T-helper 2 cell treated with Interferon-gamma antibody and Interleukin-4, amounts not matched to agents 100 ng/mL and 5 ng/mL, for 36 hours (primary cell): ENCODE measurements at regions not wholly inside any gene's neighbourhood (a gene's known extent, or its start where the extent isn't known, plus 50 kb on each side); places are given as distances from the start of the nearest gene placed in this dataset.
"Not testable (repeated sequence)": the region's sequence is repeated elsewhere in the genome, so short reads cannot be mapped to it uniquely, and the experiment has no call there.

ENCODE experiments used
- intact Hi-C: fragments of 100-400 bp; cut with micrococcal nuclease; formaldehyde crosslinking; loops from one replicate; pipeline ENCODE4 v1.15.1; 2023

GRCh38 chr16:86224126-86224525 is 286.2 kb upstream of the FOXF1 start:
- intact Hi-C loops, result no loop called here

- intact Hi-C loops, result no loop called here
These were observed 285.7 kb upstream of the FOXF1 start for GRCh38 chr16:86224629-86225028.

- intact Hi-C loops, result no loop called here
These were observed 284.4 kb upstream of the FOXF1 start for GRCh38 chr16:86225905-86226371.

GRCh38 chr16:86227041-86227440 is 283.3 kb upstream of the FOXF1 start:
- intact Hi-C loops, result no loop called here

- intact Hi-C loops, result no loop called here
These were observed 282.5 kb upstream of the FOXF1 start for GRCh38 chr16:86227801-86228200.

- intact Hi-C loops, result no loop called here
These were observed 281.6 kb upstream of the FOXF1 start for GRCh38 chr16:86228713-86229112.

GRCh38 chr16:86229283-86229682 is 281.0 kb upstream of the FOXF1 start:
- intact Hi-C loops, result no loop called here

GRCh38 chr16:86229866-86230656 is 280.3 kb upstream of the FOXF1 start:
- intact Hi-C loops, result no loop called here

GRCh38 chr16:86231321-86231995 is 278.9 kb upstream of the FOXF1 start:
- intact Hi-C loops, result no loop called here

GRCh38 chr16:86231996-86232350 is 278.4 kb upstream of the FOXF1 start:
- intact Hi-C loops, result no loop called here

GRCh38 chr16:86232496-86232895 is 277.8 kb upstream of the FOXF1 start:
- intact Hi-C loops, result no loop called here

- intact Hi-C loops, result not testable (repeated sequence)
These were observed 276.8 kb upstream of the FOXF1 start for GRCh38 chr16:86233506-86233905.

GRCh38 chr16:86239381-86239780 is 270.9 kb upstream of the FOXF1 start:
- intact Hi-C loops, result no loop called here

- intact Hi-C loops, result no loop called here
These were observed 269.5 kb upstream of the FOXF1 start for GRCh38 chr16:86240716-86241363.

GRCh38 chr16:86241681-86242080 is 268.6 kb upstream of the FOXF1 start:
- intact Hi-C loops, result no loop called here

- intact Hi-C loops, result no loop called here
These were observed 267.8 kb upstream of the FOXF1 start for GRCh38 chr16:86242244-86243122.

GRCh38 chr16:86243123-86243473 is 267.2 kb upstream of the FOXF1 start:
- intact Hi-C loops, result no loop called here

GRCh38 chr16:86243571-86244154 is 266.7 kb upstream of the FOXF1 start:
- intact Hi-C loops, result no loop called here

GRCh38 chr16:86244158-86244557 is 266.2 kb upstream of the FOXF1 start:
- intact Hi-C loops, result no loop called here

- intact Hi-C loops, result no loop called here
These were observed 265.4 kb upstream of the FOXF1 start for GRCh38 chr16:86244936-86245335.

- intact Hi-C loops, result no loop called here
These were observed 265.0 kb upstream of the FOXF1 start for GRCh38 chr16:86245351-86245750.
